PC-3 (cell line): ENCODE measurements at regions not wholly inside any gene's neighbourhood (a gene's known extent, or its start where the extent isn't known, plus 50 kb on each side); places are given as distances from the start of the nearest gene placed in this dataset.
A peak's percentile ranks its signal among the peaks of the same experiment; 100 is the strongest.

ENCODE experiments used
- ATAC-seq: fragments of 200-7000 bp; cut with Tn5 transposase; 2 replicates; pipeline ENCODE4 v1.9.1; 2020; ENCODE audit warnings: mild to moderate bottlenecking, moderate library complexity
- BruUV-seq: library from RNA; stranded (reverse); fragments of 400-500 nt; replicated peaks from 2 replicates; lab custom pipeline; 2021; lab: Mats Ljungman, UMichigan
- CTCF ChIA-PET: fragments of 300-600 bp; sonication (Branson Sonifier 250); formaldehyde crosslinking; loops from one replicate; lab custom pipeline; 2022; ENCODE audit warnings: antibody characterized with exemption; lab: Charles Lee
- POLR2A ChIA-PET: fragments of 300-600 bp; sonication (Branson Sonifier 250); formaldehyde crosslinking; loops from one replicate; lab custom pipeline; 2022; ENCODE audit warnings: antibody characterized with exemption; ENCODE audit not compliant: unreplicated experiment; lab: Charles Lee
- DNase-seq: peaks from one replicate; pipeline ENCODE4 v3.0.0-alpha.2; 2015
- H2AFZ ChIP-seq: fragments of 300-600 bp; sonication (generic); 2 replicates; pipeline ENCODE4 v1.6.0; 2016; ENCODE audit warnings: antibody characterized with exemption, low read length
- H3F3A ChIP-seq: fragments of 300-600 bp; sonication (generic); one replicate; pipeline ENCODE4 v1.6.0; 2017; ENCODE audit warnings: antibody characterized with exemption, low read length, control low read depth, mild to moderate bottlenecking; ENCODE audit not compliant: unreplicated experiment
- H3K27ac ChIP-seq: fragments of 300-600 bp; sonication (generic); 2 replicates; pipeline ENCODE4 v1.5.1; 2016; ENCODE audit warnings: mild to moderate bottlenecking, low read length
- H3K27me3 ChIP-seq: fragments of 300-600 bp; sonication (generic); 2 replicates; pipeline ENCODE4 v1.6.1; 2016; ENCODE audit warnings: low read length, mixed read lengths
- H3K36me3 ChIP-seq: fragments of 300-600 bp; sonication (generic); 2 replicates; pipeline ENCODE4 v1.6.1; 2016; ENCODE audit warnings: low read depth, mixed run types, low read length, mixed read lengths
- H3K4me1 ChIP-seq: fragments of 300-600 bp; sonication (generic); 2 replicates; pipeline ENCODE4 v1.5.1; 2016; ENCODE audit warnings: low read length; ENCODE audit not compliant: insufficient read depth
- H3K4me2 ChIP-seq: fragments of 300-600 bp; sonication (generic); 2 replicates; pipeline ENCODE4 v1.6.0; 2016; ENCODE audit warnings: low read length
- H3K4me3 ChIP-seq: fragments of 300-600 bp; sonication (generic); 2 replicates; pipeline ENCODE4 v1.5.1; 2016; ENCODE audit warnings: mild to moderate bottlenecking, low read length, mixed read lengths
- H3K79me2 ChIP-seq: fragments of 300-600 bp; sonication (generic); 2 replicates; pipeline ENCODE4 v1.6.1; 2017; ENCODE audit warnings: low read length, mixed read lengths
- H3K9ac ChIP-seq: fragments of 300-600 bp; sonication (generic); 2 replicates; pipeline ENCODE4 v1.6.0; 2016; ENCODE audit warnings: mild to moderate bottlenecking, low read length
- H3K9me2 ChIP-seq: fragments of 300-600 bp; sonication (generic); replicated peaks from 2 replicates; pipeline ENCODE4 v1.6.1; 2016; ENCODE audit warnings: mixed run types, low read length, mixed read lengths
- H3K9me3 ChIP-seq: fragments of 300-600 bp; sonication (generic); 2 replicates; pipeline ENCODE4 v1.6.1; 2016; ENCODE audit warnings: low read length, mixed read lengths
- H4K20me1 ChIP-seq: fragments of 300-600 bp; sonication (generic); 2 replicates; pipeline ENCODE4 v1.6.1; 2016; ENCODE audit warnings: low read length, mixed read lengths
- EZH2 ChIP-seq: fragments of 300-600 bp; sonication (generic); IDR thresholded peaks from one replicate; pipeline ENCODE4 v1.6.1; 2017; ENCODE audit warnings: antibody characterized with exemption, mild to moderate bottlenecking, low read length; ENCODE audit not compliant: unreplicated experiment
- EZH2phosphoT487 ChIP-seq: fragments of 300-600 bp; sonication (generic); IDR thresholded peaks from 2 replicates; pipeline ENCODE4 v1.6.1; 2018; ENCODE audit warnings: mild to moderate bottlenecking, antibody characterized with exemption, low read length, borderline replicate concordance
- intact Hi-C: fragments of 100-400 bp; cut with micrococcal nuclease; formaldehyde crosslinking; loops from 2 replicates; pipeline ENCODE4 v1.9.0; 2023
- TF ChIP-seq, protein P1 (sequence below): fragments of 300-600 bp; sonication (generic); conservative IDR thresholded peaks from 2 replicates; pipeline ENCODE4 v1.5.1; 2017; ENCODE audit warnings: antibody characterized with exemption, low read depth, mild to moderate bottlenecking, low read length

- CTCF ChIA-PET, result no interaction called here
- peak; percentile 77 for DNase-seq
Measured at GRCh38 chr5:96209829-96210228, 223.2 kb downstream of the PCSK1 start.

GRCh38 chr5:96207420-96207819 is 225.6 kb downstream of the PCSK1 start:
- no peaks in the 10 kb centered on the region for H4K20me1 ChIP-seq
- TF ChIP-seq, protein P1, sequence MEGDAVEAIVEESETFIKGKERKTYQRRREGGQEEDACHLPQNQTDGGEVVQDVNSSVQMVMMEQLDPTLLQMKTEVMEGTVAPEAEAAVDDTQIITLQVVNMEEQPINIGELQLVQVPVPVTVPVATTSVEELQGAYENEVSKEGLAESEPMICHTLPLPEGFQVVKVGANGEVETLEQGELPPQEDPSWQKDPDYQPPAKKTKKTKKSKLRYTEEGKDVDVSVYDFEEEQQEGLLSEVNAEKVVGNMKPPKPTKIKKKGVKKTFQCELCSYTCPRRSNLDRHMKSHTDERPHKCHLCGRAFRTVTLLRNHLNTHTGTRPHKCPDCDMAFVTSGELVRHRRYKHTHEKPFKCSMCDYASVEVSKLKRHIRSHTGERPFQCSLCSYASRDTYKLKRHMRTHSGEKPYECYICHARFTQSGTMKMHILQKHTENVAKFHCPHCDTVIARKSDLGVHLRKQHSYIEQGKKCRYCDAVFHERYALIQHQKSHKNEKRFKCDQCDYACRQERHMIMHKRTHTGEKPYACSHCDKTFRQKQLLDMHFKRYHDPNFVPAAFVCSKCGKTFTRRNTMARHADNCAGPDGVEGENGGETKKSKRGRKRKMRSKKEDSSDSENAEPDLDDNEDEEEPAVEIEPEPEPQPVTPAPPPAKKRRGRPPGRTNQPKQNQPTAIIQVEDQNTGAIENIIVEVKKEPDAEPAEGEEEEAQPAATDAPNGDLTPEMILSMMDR, result no peak
- no peak for TF ChIP-seq EZH2phosphoT487
- no peak for TF ChIP-seq EZH2
- BruUV-seq, result no TSS peak
- no peak overlapping the region for H3K4me2 ChIP-seq
- peaks cover 20% of the 10 kb centered on the region for H3K4me1 ChIP-seq
- H3K36me3 ChIP-seq, result no peaks in the 10 kb centered on the region
- no peak overlapping the region for H3K27ac ChIP-seq
- ATAC-seq (no peak), DNase-seq (no peak)
- POLR2A ChIA-PET, result interaction anchor here (0.7 kb wide), 1 partner anchor 80 kb away, joined by 3 read pairs; no protein-coding TSS in a partner anchor
- H3K27me3 ChIP-seq, result no peaks in the 10 kb centered on the region
- H3K4me3 ChIP-seq, result no peak overlapping the region
- H3K9me2 ChIP-seq, result no peaks in the 10 kb centered on the region
- H2AFZ ChIP-seq, result no peak overlapping the region
- no peaks in the 10 kb centered on the region for H3K9me3 ChIP-seq
- H3F3A ChIP-seq, result no peaks in the 10 kb centered on the region
- no peak overlapping the region for H3K9ac ChIP-seq
- CTCF ChIA-PET, result no interaction called here
- intact Hi-C loops, result no loop called here
- no peaks in the 10 kb centered on the region for H3K79me2 ChIP-seq

More at GRCh38 chr5:96209829-96210228, 223.2 kb downstream of the PCSK1 start:
- TF ChIP-seq, protein P1, result no peak
- TF ChIP-seq EZH2 (no peak), EZH2phosphoT487 (no peak)
- Histone ChIP-seq H4K20me1 (no peaks in the 10 kb centered on the region), H3K4me1 (peaks cover 9% of the 10 kb centered on the region), H2AFZ (no peak overlapping the region), H3K79me2 (no peaks in the 10 kb centered on the region), H3K4me3 (no peak overlapping the region), H3K9me3 (no peaks in the 10 kb centered on the region), H3K27ac (peak overlapping the region; percentile 31), H3K4me2 (no peak overlapping the region), H3F3A (no peaks in the 10 kb centered on the region), H3K9me2 (no peaks in the 10 kb centered on the region), H3K9ac (no peak overlapping the region), H3K36me3 (no peaks in the 10 kb centered on the region), H3K27me3 (no peaks in the 10 kb centered on the region)
- intact Hi-C loops, result no loop called here
- BruUV-seq, result no TSS peak
- peak; percentile 65 for ATAC-seq
- POLR2A ChIA-PET, result no interaction called here

DNA sequence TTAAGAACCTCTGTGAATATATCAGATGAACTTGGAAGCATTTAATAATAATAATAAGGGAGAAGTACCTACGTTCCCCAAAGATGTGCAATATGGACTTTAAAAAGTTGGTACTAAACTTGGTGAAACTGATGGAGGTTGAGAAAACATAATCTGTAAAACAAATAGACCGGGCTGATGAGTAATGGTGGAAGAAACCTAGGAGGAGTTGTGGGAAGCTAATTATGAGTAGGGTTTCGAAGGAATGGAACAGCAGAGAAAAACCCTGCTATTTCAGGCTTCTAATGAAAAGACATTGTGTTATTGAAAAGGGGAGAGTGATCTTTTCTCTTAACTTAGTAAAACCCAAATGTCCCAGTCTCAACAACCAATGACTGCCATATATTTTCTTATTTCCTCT is 229.3 kb downstream of the PCSK1 start:
- Histone ChIP-seq H3K27me3 (no peaks in the 10 kb centered on the region), H3K79me2 (no peaks in the 10 kb centered on the region), H3K9me3 (no peaks in the 10 kb centered on the region), H3K4me2 (0 out of 2 replicates have a peak overlapping the region, but pooled peaks have one; percentile 15), H2AFZ (no peak overlapping the region), H3K4me1 (peaks cover 12% of the 10 kb centered on the region), H3F3A (no peaks in the 10 kb centered on the region), H3K27ac (no peak overlapping the region), H4K20me1 (no peaks in the 10 kb centered on the region), H3K4me3 (no peak overlapping the region), H3K9ac (no peak overlapping the region), H3K36me3 (no peaks in the 10 kb centered on the region), H3K9me2 (no peaks in the 10 kb centered on the region)
- no peak; the same call in 1 of the 2 replicates for ATAC-seq
- no peak for TF ChIP-seq EZH2
- TF ChIP-seq, protein P1, result no peak
- TF ChIP-seq EZH2phosphoT487, result no peak
- BruUV-seq, result no TSS peak
- intact Hi-C loops, result no loop called here
- ChIA-PET POLR2A (no interaction called here), CTCF (no interaction called here)
- DNase-seq, result peak; percentile 44
